GF-D8 (cell line): ENCODE measurements at regions not wholly inside any gene's neighbourhood (a gene's known extent, or its start where the extent isn't known, plus 50 kb on each side); places are given as distances from the start of the nearest gene placed in this dataset.

Source experiments
- DNase-seq: peaks from one replicate; lab custom pipeline; 2025; lab: John Stamatoyannopoulos, UW

GRCh38 chr5:60335913-60336312 is 364.1 kb downstream of the DEPDC1B start:
- DNase-seq, result no peak

DNA sequence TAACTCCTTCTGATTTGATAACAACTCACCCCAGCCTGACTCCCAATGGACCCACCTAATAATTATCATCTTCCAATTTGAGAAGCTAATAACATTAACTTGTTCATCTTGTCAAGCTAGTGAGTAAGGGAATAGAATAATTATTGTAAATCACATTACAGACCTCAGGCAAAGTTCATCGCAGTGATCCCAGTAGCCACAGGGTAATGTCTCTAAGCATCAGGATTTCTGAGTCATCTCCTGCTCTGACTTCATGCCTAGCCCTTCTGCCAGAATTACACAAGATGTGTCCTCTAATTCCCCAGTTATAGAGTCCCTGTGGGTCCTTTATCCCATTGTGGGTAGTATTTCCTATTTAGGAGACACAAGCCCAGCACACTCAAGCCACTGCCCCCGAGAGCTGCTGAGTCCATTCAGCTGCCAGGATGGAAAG is 365.7 kb downstream of the DEPDC1B start:
- DNase-seq, result no peak

- DNase-seq, result no peak
These were observed 366.9 kb downstream of the DEPDC1B start for GRCh38 chr5:60333005-60333571.

- no peak for DNase-seq
These were observed 367.5 kb downstream of the DEPDC1B start for GRCh38 chr5:60332244-60333004.

- no peak for DNase-seq
These were observed 369.7 kb downstream of the DEPDC1B start for GRCh38 chr5:60330236-60330635.

DNA sequence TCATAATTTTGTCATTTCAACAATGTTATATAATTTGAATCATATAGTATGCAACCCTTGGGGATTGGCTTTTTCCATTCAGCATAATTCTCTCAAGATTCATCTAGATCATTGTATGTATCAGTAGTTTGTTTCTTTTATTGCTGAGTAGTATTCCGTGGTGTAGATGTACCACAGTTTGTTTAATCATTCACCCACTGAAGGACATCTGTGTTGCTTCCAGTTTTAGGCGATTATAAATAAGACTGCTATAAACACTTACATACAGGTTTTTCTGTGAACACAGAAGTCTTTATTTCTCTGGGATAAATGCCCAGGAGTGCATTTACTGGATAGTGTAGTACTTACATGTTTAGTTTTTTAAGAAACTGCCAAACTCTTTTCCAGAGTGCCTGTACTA is 374.1 kb downstream of the DEPDC1B start:
- no peak for DNase-seq

GRCh38 chr5:60323596-60323995 is 376.4 kb downstream of the DEPDC1B start:
- no peak for DNase-seq

GRCh38 chr5:60312098-60312497 is 387.9 kb downstream of the DEPDC1B start:
- no peak for DNase-seq

GRCh38 chr5:60299944-60300343 is 400.0 kb downstream of the DEPDC1B start:
- no peak for DNase-seq

DNA sequence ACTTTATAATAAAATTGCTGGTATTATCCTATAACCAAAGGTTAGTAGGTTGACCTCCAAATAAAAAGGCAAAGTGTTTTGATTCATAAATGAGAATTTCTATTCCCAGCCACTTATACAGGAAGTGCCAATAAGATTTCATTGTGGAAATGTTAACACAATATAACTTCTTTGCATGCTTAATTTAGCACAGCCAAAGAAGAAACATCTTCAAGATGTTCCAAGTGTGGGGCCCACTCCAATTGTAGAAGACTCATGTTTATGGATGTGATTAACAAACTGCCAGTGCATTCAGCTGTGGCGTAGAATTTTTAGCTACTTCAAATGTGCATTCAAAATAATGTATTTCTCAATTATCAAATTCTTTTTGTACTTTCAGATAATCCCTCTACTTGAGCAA is 402.3 kb downstream of the DEPDC1B start:
- no peak for DNase-seq

DNA sequence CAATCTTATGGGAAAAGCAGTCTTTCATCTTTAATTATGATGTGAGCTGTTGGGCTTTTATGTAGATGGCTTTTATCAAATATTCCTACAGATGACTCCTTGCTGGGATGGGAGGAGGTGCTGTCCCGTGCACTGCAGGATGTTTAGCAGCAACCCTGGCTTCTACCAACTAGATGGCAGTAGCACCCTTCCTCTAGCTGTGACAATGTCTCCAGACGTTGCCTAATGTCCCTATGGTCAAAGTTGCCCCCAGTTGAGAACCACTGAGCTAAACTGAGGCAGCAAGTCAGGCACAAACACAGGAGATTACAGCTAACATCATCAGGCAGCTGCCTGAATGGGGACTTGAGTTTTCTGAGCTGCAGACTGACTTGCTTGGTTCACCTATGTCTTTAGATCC is 401.9 kb upstream of the PDE4D start:
- DNase-seq, result no peak

GRCh38 chr5:60293518-60293917 is 400.0 kb upstream of the PDE4D start:
- no peak for DNase-seq

DNA sequence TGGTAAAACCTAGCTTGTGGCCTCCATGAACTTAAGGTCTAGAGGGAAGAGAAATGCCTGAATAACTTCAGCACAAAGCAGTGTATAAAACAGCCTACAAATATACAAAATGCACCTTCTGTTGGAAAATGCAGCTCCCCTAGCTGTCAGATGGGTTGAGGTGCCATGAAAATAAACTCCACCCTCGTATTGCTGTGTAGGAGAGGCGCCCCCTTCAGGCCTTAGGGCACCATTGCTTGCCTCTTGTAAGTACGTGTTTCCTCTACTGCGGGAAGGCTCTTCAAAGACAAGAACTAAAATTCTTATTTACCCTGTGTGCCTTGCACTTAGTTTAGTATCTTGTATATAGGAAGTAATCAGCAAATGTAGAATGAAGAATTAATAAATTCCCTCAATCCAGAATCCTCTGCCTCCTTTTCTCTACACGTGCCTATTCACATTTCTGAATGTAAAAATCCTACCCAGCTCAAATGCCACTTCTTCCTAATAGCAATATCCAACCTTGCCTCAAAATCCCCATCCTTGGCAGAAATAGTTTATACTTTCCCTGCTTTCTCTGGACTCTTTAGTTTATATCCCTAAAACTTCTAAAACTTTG is 393.7 kb upstream of the PDE4D start:
- DNase-seq, result peak; percentile 69

DNA sequence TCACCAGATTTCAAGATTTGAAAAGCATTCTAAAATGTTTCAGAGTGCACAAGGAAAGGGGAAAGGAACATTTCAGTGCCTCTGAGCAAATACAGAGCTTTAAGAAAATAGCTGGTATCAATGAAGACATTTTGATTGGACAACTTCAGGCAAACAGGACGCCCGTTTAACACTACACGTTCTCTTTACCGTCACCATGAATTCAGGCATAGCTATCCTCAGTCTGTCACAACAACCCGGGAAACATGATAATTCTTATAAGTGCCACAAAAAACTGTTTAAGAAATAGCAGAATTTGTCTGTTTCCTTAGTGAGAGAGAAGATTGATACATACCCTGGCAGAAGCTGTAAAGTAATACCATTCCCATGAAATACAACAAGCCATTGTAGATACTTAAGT is 392.4 kb upstream of the PDE4D start:
- DNase-seq, result no peak

- no peak for DNase-seq
These were observed 387.4 kb upstream of the PDE4D start for GRCh38 chr5:60280943-60281342.

DNA sequence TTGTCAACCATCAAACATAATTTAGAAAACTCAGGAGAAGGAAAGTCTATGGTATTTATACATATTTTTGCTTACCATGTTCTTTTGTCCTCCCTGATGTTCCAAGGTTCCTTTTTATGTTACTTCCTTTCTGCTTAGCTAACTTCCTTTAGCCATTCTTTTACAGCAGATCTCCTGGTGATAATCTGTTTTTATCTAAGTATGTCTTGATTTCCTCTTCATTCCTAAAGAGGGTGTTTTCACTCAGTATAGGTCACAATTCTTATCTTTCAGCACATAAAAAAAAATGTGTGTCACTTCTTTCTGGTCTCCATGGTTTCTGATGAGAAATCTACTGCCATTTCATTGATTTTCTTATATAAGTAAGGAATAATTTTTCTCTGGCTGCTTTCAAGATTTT is 384.4 kb upstream of the PDE4D start:
- peak; percentile 83 for DNase-seq

DNA sequence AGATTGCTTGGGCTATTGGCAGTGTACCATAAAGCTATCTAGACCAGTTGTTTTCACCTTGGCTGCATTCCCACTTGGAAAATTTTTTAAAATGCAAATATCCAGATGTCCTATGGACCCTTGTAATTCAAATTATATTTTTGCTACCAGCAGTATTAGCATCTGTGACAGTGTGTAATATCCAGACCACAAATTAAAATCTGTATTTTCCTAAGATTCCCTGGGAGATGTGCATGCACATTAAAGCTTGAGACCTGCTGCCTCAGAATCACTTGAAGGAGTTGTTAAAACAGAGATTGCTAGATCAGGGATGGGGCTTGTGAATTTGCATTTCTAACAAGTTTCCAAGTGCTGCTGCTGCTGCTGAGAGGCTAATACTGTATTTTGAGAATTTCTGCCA is 381.2 kb upstream of the PDE4D start:
- DNase-seq, result no peak

GRCh38 chr5:60271517-60271916 is 378.0 kb upstream of the PDE4D start:
- DNase-seq, result no peak

- DNase-seq, result no peak
These were observed 374.4 kb upstream of the PDE4D start for GRCh38 chr5:60267907-60268306.

- peak; percentile 48 for DNase-seq
These were observed 369.8 kb upstream of the PDE4D start for GRCh38 chr5:60263346-60263745.

DNA sequence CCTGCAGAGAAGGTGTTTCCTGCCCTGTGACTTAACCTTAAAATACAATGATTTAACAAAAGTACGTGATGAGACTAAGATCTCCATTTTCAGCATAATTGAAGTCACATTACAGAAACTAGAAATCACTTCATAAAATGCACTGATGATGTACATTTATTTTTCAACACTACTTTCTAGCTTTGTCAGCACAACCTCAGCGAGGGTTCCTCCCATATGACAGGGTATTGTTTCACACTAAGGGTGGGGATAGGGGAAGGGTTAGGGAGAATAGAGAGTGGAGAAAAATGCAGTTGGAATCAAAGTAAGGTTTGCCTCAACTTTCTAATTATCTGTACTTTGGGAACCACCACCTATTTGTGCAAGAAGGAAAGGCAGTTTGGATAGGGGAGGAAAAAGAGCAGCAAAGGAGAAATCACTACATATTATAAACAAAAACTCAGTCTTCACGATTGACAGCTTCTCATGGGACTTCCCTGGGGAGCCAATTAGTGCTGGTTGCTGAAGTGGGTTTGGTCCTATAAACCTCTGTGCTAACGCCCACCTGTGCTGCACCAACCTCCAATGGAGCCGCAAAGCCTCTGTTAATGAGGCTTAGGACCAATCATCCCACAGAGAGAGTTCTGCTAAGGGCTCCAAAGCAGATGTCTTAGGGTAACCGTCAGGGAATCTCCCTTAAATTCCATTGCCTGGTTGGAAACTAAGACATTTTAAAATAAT is 369.2 kb upstream of the PDE4D start:
- no peak for DNase-seq

- no peak for DNase-seq
These were observed 368.2 kb upstream of the PDE4D start for GRCh38 chr5:60261732-60262131.

GRCh38 chr5:60260658-60261057 is 367.1 kb upstream of the PDE4D start:
- no peak for DNase-seq
